GM19328 (cell line): ENCODE measurements at regions not wholly inside any gene's neighbourhood (a gene's known extent, or its start where the extent isn't known, plus 50 kb on each side); places are given as distances from the start of the nearest gene placed in this dataset.
"Not testable (repeated sequence)": the region's sequence is repeated elsewhere in the genome, so short reads cannot be mapped to it uniquely, and the experiment has no call there.

ENCODE experiments used
- ATAC-seq: cut with Tn5 transposase; IDR thresholded peaks from one replicate; pipeline ENCODE4 v1.9.1; 2021; ENCODE audit warnings: mild to moderate bottlenecking, moderate library complexity; ENCODE audit not compliant: unreplicated experiment

GRCh38 chr3:72081471-72082185 lies 296.7 kb upstream of the PROK2 start:
- ATAC-seq = no peak

GRCh38 chr3:72080800-72081199 lies 295.9 kb upstream of the PROK2 start:
- no peak for ATAC-seq

- no peak for ATAC-seq
These were observed 295.1 kb upstream of the PROK2 start for GRCh38 chr3:72080095-72080494.

- ATAC-seq = no peak
These were observed 294.5 kb upstream of the PROK2 start for GRCh38 chr3:72079369-72079872.

- no peak for ATAC-seq
These were observed 293.9 kb upstream of the PROK2 start for GRCh38 chr3:72078676-72079368.

GRCh38 chr3:72077473-72078259 lies 292.7 kb upstream of the PROK2 start:
- peak; percentile 34 for ATAC-seq

GRCh38 chr3:72075848-72076247 lies 290.9 kb upstream of the PROK2 start:
- not testable (repeated sequence) for ATAC-seq

GRCh38 chr3:72071624-72072023 lies 286.7 kb upstream of the PROK2 start:
- ATAC-seq = no peak

- ATAC-seq = no peak
These were observed 285.1 kb upstream of the PROK2 start for GRCh38 chr3:72070005-72070404.

- no peak for ATAC-seq
These were observed 284.6 kb upstream of the PROK2 start for GRCh38 chr3:72069543-72069942.

GRCh38 chr3:72068621-72069020 lies 283.7 kb upstream of the PROK2 start:
- no peak for ATAC-seq

- ATAC-seq = no peak
These were observed 282.8 kb upstream of the PROK2 start for GRCh38 chr3:72067721-72068120.

- no peak for ATAC-seq
These were observed 281.1 kb upstream of the PROK2 start for GRCh38 chr3:72065872-72066641.

GRCh38 chr3:72065236-72065635 lies 280.3 kb upstream of the PROK2 start:
- no peak for ATAC-seq

- ATAC-seq = not testable (repeated sequence)
These were observed 279.8 kb upstream of the PROK2 start for GRCh38 chr3:72064727-72065126.

GRCh38 chr3:72062017-72062416 lies 277.1 kb upstream of the PROK2 start:
- ATAC-seq = no peak

GRCh38 chr3:72060447-72061034 lies 275.6 kb upstream of the PROK2 start:
- no peak for ATAC-seq

GRCh38 chr3:72058493-72059081 lies 273.6 kb upstream of the PROK2 start:
- ATAC-seq = no peak

GRCh38 chr3:72055436-72055835 lies 270.5 kb upstream of the PROK2 start:
- no peak for ATAC-seq

- no peak for ATAC-seq
These were observed 270.0 kb upstream of the PROK2 start for GRCh38 chr3:72054976-72055375.
